ENCODE measurements at regions not wholly inside any gene's neighbourhood (a gene's known extent, or its start where the extent isn't known, plus 50 kb on each side); places are given as distances from the start of the nearest gene placed in this dataset.

DNA sequence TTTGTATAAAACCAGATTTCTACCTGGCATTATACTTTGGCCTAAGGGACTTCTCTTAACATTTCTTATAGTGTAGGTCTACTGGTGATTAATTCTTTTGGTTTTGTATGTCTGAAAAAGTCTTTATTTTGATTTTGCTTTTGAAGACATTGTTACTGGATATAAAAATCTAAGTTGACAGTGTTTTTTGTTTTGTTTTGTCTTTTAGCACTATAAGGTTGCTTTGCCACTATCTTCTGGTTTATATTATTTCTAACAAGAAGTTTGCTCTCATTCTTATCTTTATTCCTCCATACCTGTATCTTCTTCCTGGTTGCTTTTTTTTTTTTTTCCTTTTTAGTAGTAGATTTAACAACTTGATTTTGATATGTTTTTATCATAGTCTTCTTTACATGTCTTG is 76.0 kb downstream of the ING2 start:
- no peak for TF ChIP-seq POLR2A (IDR thresholded peaks at IDR 0.05)
- TF ChIP-seq, protein P1, sequence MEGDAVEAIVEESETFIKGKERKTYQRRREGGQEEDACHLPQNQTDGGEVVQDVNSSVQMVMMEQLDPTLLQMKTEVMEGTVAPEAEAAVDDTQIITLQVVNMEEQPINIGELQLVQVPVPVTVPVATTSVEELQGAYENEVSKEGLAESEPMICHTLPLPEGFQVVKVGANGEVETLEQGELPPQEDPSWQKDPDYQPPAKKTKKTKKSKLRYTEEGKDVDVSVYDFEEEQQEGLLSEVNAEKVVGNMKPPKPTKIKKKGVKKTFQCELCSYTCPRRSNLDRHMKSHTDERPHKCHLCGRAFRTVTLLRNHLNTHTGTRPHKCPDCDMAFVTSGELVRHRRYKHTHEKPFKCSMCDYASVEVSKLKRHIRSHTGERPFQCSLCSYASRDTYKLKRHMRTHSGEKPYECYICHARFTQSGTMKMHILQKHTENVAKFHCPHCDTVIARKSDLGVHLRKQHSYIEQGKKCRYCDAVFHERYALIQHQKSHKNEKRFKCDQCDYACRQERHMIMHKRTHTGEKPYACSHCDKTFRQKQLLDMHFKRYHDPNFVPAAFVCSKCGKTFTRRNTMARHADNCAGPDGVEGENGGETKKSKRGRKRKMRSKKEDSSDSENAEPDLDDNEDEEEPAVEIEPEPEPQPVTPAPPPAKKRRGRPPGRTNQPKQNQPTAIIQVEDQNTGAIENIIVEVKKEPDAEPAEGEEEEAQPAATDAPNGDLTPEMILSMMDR (IDR thresholded peaks at IDR 0.05) = no peak

Data from esophagus squamous epithelium (tissue), 4 donors.